Caco-2 (cell line): ENCODE measurements at regions not wholly inside any gene's neighbourhood (a gene's known extent, or its start where the extent isn't known, plus 50 kb on each side); places are given as distances from the start of the nearest gene placed in this dataset.

ENCODE experiments used
- BruUV-seq: library from RNA; stranded (reverse); fragments of 400-500 nt; replicated peaks from 2 replicates; lab custom pipeline; 2021; lab: Mats Ljungman, UMichigan
- CTCF ChIA-PET: fragments of 300-600 bp; sonication (Branson Sonifier 250); formaldehyde crosslinking; loops from one replicate; lab custom pipeline; 2022; ENCODE audit warnings: antibody characterized with exemption; lab: Charles Lee
- POLR2A ChIA-PET: fragments of 300-600 bp; sonication (Branson Sonifier 250); formaldehyde crosslinking; loops from one replicate; lab custom pipeline; 2022; ENCODE audit warnings: antibody characterized with exemption; lab: Charles Lee
- DNase-seq, 2 experiments: peaks; one replicate each; pipeline versions ENCODE4 v3.0.0 to v3.0.0-alpha.2; 2020 to 2022
- H3K27me3 ChIP-seq: replicated peaks from 2 replicates; pipeline ENCODE4 v1.6.0; 2011; ENCODE audit warnings: low read length; ENCODE audit not compliant: control insufficient read depth, insufficient read depth
- H3K36me3 ChIP-seq: 2 replicates; pipeline ENCODE4 v1.5.1; 2011; ENCODE audit warnings: low read length; ENCODE audit not compliant: control insufficient read depth, insufficient read depth
- H3K4me1 ChIP-seq: fragments of 250-450 bp; sonication (Bioruptor Pico); 2 replicates; pipeline ENCODE4 v1.5.1; 2020; ENCODE audit warnings: mild to moderate bottlenecking
- H3K4me3 ChIP-seq: 2 replicates; pipeline ENCODE4 v1.5.1; 2011; ENCODE audit warnings: low read depth, mild to moderate bottlenecking, control low read depth, low read length
- H3K9me3 ChIP-seq: fragments of 250-450 bp; sonication (Bioruptor Pico); 2 replicates; pipeline ENCODE4 v1.5.1; 2020; ENCODE audit warnings: mild to moderate bottlenecking, moderate library complexity
- H3K27ac Mint-ChIP-seq: one replicate; pipeline ENCODE4 v1.8.0; 2022; ENCODE audit warnings: mixed read lengths; ENCODE audit not compliant: unreplicated experiment
- H3K27me3 Mint-ChIP-seq: one replicate; pipeline ENCODE4 v1.8.0; 2022; ENCODE audit warnings: mixed read lengths; ENCODE audit not compliant: insufficient read depth, unreplicated experiment
- H3K36me3 Mint-ChIP-seq: one replicate; pipeline ENCODE4 v1.8.0; 2022; ENCODE audit warnings: mild to moderate bottlenecking, mixed read lengths; ENCODE audit not compliant: insufficient read depth, unreplicated experiment
- H3K4me1 Mint-ChIP-seq: one replicate; pipeline ENCODE4 v1.8.0; 2022; ENCODE audit warnings: low read depth, mixed read lengths; ENCODE audit not compliant: unreplicated experiment
- H3K4me3 Mint-ChIP-seq: one replicate; pipeline ENCODE4 v1.8.0; 2022; ENCODE audit warnings: mild to moderate bottlenecking, moderate library complexity, mixed read lengths; ENCODE audit not compliant: unreplicated experiment
- H3K9me3 Mint-ChIP-seq: one replicate; pipeline ENCODE4 v1.8.0; 2022; ENCODE audit warnings: mixed read lengths; ENCODE audit not compliant: unreplicated experiment
- CTCF ChIP-seq, 2 experiments: fragments of 200-600 bp in 1 of 2; IDR thresholded peaks; 1 replicate in 1 of 2; 2 replicates in 1 of 2; pipeline versions ENCODE4 v1.5.1 to v1.8.0; 2011 to 2022; ENCODE audit warnings: antibody characterized with exemption in 1 of 2, control low read depth in 1 of 2, inconsistent platforms in 1 of 2, low read depth in 1 of 2, low read length in 1 of 2, mild to moderate bottlenecking in 1 of 2, moderate library complexity in 1 of 2; ENCODE audit not compliant: insufficient read depth in 1 of 2, severe bottlenecking in 1 of 2, unreplicated experiment in 1 of 2
- intact Hi-C: fragments of 100-400 bp; cut with micrococcal nuclease; formaldehyde crosslinking; loops from one replicate; pipeline ENCODE4 v1.10.0; 2022; ENCODE audit not compliant: unreplicated experiment

GRCh38 chr3:8011902-8012301 lies 489.7 kb upstream of the LMCD1 start:
- no peak overlapping the region for H3K4me3 ChIP-seq
- H3K36me3 ChIP-seq = no peaks in the 10 kb centered on the region
- CTCF ChIA-PET = no interaction called here
- no peaks in the 10 kb centered on the region; the same call in 1 of the 2 replicates for H3K9me3 ChIP-seq
- no peaks in the 10 kb centered on the region for H3K27me3 Mint-ChIP-seq
- peaks cover 11% of the 10 kb centered on the region for H3K9me3 Mint-ChIP-seq
- no peak for TF ChIP-seq CTCF (IDR thresholded peaks at IDR 0.05; ENCODE audit: insufficient read depth in 1 of 2, low read depth in 1 of 2, low read length in 1 of 2, severe bottlenecking in 1 of 2, unreplicated experiment in 1 of 2)
- no peaks in the 10 kb centered on the region for H3K27me3 ChIP-seq
- no peaks in the 10 kb centered on the region for H3K36me3 Mint-ChIP-seq
- H3K4me3 Mint-ChIP-seq = no peak overlapping the region
- peaks cover 25% of the 10 kb centered on the region for H3K4me1 ChIP-seq
- no peaks in the 10 kb centered on the region for H3K4me1 Mint-ChIP-seq
- H3K27ac Mint-ChIP-seq = peak overlapping the region; percentile 53
- DNase-seq = no peak
- intact Hi-C loops = loop anchor here (5.0 kb wide), 1 partner anchor 45 kb away; no protein-coding TSS in a partner anchor
- POLR2A ChIA-PET = no interaction called here
- BruUV-seq = no TSS peak

- POLR2A ChIA-PET = no interaction called here
- Mint-ChIP-seq H3K4me3 (no peak overlapping the region), H3K27ac (no peak overlapping the region), H3K9me3 (peaks cover 18% of the 10 kb centered on the region), H3K36me3 (no peaks in the 10 kb centered on the region), H3K4me1 (no peaks in the 10 kb centered on the region), H3K27me3 (no peaks in the 10 kb centered on the region)
- intact Hi-C loops = no loop called here
- no peak for DNase-seq
- no peaks in the 10 kb centered on the region for H3K27me3 ChIP-seq
- H3K4me3 ChIP-seq = no peak overlapping the region
- CTCF ChIA-PET = no interaction called here
- no peaks in the 10 kb centered on the region for H3K4me1 ChIP-seq
- no peaks in the 10 kb centered on the region for H3K36me3 ChIP-seq
- BruUV-seq = no TSS peak
- peaks cover 18% of the 10 kb centered on the region for H3K9me3 ChIP-seq
- no peak for TF ChIP-seq CTCF (IDR thresholded peaks at IDR 0.05; ENCODE audit: insufficient read depth in 1 of 2, low read depth in 1 of 2, low read length in 1 of 2, severe bottlenecking in 1 of 2, unreplicated experiment in 1 of 2)
These were observed 481.4 kb upstream of the LMCD1 start for GRCh38 chr3:8020047-8020841.

- intact Hi-C loops = no loop called here
- TF ChIP-seq CTCF (IDR thresholded peaks at IDR 0.05; ENCODE audit: insufficient read depth in 1 of 2, low read depth in 1 of 2, low read length in 1 of 2, severe bottlenecking in 1 of 2, unreplicated experiment in 1 of 2) = no peak
- H3K27ac Mint-ChIP-seq = no peak overlapping the region
- no peak for DNase-seq
- no peaks in the 10 kb centered on the region for H3K36me3 Mint-ChIP-seq
- Histone ChIP-seq H3K4me1 (no peaks in the 10 kb centered on the region), H3K9me3 (peaks cover 6% of the 10 kb centered on the region; the same call in 1 of the 2 replicates), H3K36me3 (no peaks in the 10 kb centered on the region), H3K27me3 (no peaks in the 10 kb centered on the region), H3K4me3 (no peak overlapping the region)
- H3K4me3 Mint-ChIP-seq = no peak overlapping the region
- no peaks in the 10 kb centered on the region for H3K27me3 Mint-ChIP-seq
- no peaks in the 10 kb centered on the region for H3K4me1 Mint-ChIP-seq
- ChIA-PET POLR2A (no interaction called here), CTCF (no interaction called here)
- no TSS peak for BruUV-seq
- peaks cover 28% of the 10 kb centered on the region for H3K9me3 Mint-ChIP-seq
These were observed 473.7 kb upstream of the LMCD1 start for GRCh38 chr3:8027954-8028353.
